HG03159 (cell line): ENCODE measurements at regions not wholly inside any gene's neighbourhood (a gene's known extent, or its start where the extent isn't known, plus 50 kb on each side); places are given as distances from the start of the nearest gene placed in this dataset.
"Not testable (repeated sequence)": the region's sequence is repeated elsewhere in the genome, so short reads cannot be mapped to it uniquely, and the experiment has no call there.

ENCODE experiments used
- ATAC-seq: cut with Tn5 transposase; IDR thresholded peaks from one replicate; pipeline ENCODE4 v1.9.1; 2021; ENCODE audit warnings: mild to moderate bottlenecking, moderate library complexity; ENCODE audit not compliant: unreplicated experiment

DNA sequence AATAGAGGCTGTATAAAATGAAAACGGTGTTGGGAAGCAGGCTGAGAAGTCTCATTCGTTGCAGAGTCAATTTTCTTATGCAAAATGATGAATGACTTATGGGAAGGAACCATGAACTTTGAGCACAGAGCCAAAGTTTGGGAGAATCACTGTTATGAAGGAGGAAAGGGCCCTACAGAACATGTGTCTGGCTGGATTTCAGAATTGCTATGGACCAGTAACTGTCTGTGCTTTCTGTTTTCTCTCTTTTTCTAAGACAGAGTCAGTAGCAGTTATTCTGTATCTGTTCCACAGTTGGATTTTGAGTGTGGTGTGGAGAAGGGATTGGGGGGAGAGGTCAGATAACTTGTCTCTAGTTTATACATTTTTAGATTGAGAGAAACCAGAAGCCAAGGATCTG, 265.0 kb upstream of the HS3ST1 start:
- no peak for ATAC-seq

- no peak for ATAC-seq
Observed at GRCh38 chr4:11691236-11691635, 262.5 kb upstream of the HS3ST1 start.

GRCh38 chr4:11687727-11688126, 259.0 kb upstream of the HS3ST1 start:
- no peak for ATAC-seq

DNA sequence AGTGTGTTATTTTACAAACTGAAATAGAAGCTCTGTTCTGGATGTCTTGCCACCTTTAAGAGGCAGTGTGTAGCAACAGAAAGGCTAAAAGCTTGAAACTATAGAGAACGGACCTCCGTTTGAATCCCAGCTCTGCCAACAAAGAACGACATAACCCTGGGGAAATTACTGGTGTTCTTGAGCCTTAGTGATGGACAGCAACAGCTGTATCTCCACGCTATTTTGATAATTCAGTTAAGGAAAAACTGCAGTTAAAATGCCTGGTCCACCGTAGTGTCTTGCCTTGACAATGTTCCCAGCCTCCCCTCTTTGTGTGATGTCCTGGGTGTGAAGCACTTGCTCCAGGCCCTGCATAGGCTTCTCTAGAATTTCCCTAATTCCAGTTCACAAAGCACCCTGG, 256.8 kb upstream of the HS3ST1 start:
- ATAC-seq, result no peak

- ATAC-seq, result no peak
Observed at GRCh38 chr4:11675051-11675800, 246.5 kb upstream of the HS3ST1 start.

- no peak for ATAC-seq
Observed at GRCh38 chr4:11670304-11670703, 241.6 kb upstream of the HS3ST1 start.

DNA sequence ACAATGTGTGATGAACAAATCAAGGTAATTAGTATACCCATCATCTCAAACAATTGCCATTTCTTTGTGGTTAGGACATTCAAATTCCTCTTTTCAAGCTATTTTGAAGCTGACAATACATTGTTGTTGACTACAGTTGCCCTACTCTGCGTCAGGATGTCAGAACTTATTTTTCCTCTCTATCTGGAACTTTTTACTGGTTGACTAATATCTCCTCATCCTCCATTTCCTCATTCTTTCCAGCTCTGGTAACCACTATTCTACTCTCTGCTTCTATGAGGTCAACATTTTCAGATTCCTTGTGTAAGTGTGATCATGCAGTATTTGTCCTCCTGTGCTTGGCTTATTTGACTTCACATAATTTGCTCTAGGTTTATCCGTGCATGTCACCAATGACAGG, 240.5 kb upstream of the HS3ST1 start:
- ATAC-seq, result no peak

DNA sequence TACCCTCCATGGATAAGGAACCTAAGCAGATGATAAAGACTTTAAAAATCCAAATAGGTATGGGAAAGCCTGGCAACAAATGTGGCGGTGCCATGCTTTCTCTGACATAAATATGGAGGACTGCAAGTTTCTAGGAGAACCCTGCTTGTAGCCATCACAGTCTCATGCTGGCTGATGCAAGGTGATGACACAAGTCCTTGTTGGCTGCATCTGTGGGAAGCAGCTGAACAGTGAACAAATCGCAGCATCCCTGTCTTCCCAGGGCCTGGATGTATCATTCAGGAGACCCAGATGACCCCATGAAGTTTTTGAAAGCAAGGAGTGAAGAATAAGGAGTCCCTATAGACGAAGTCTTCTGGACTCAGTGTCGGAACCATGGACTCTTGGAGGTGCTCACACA, 234.4 kb upstream of the HS3ST1 start:
- ATAC-seq, result no peak

DNA sequence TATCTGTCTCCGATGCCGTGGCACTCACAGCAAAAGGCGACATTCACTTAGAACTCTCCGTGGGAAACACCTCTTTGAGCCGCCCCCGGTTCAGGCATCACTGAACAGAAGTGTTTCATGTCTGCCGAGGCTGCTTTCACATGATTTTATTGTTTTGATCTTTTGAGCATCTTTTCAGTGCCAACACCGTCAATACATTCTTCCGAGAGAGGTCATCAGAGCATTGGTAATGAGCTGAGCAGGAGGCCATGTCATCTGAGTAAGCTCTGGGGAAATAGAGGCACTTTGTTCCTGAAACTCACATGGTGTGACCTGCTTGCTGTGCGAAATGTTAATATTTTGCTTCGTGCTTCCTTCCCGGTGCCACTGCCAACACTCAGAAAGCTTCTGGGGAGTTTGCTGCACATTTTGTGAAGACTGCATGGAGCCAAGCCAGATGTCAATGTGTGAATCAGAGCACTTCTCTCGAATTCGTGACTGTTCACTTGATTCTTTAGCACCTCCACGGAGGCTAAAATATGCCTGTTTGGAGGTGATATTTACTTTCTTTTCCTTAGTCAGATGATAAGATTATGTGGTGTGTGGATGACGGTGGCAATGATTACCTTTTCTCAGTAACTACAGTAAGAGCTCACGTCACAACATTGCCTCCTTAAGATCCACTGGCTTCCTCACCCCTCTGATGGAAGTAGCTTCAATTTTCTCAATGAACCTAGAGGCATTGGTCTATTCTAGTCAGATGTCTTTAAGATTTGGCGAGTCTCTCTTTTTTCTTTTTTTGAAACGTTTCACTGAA, 222.3 kb upstream of the HS3ST1 start:
- no peak for ATAC-seq

- ATAC-seq, result no peak
Observed at GRCh38 chr4:11647433-11647832, 218.7 kb upstream of the HS3ST1 start.

DNA sequence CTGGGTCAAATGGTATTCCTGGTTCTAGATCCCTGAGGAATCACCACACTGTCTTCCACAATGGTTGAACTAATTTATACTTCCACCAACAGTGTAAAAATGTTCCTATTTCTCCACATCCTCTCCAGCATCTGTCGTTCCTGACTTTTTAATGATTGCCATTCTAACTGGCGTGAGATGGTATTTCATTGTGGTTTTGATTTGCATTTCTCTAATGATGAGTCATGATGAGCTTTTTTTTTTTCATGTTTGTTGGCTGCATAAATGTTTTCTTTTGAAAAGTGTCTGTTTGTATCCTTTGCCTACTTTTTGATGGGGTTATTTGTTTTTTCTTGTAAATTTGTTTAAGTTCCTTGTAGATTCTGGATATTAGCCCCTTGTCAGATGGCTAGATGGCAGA, 214.4 kb upstream of the HS3ST1 start:
- ATAC-seq, result not testable (repeated sequence)

DNA sequence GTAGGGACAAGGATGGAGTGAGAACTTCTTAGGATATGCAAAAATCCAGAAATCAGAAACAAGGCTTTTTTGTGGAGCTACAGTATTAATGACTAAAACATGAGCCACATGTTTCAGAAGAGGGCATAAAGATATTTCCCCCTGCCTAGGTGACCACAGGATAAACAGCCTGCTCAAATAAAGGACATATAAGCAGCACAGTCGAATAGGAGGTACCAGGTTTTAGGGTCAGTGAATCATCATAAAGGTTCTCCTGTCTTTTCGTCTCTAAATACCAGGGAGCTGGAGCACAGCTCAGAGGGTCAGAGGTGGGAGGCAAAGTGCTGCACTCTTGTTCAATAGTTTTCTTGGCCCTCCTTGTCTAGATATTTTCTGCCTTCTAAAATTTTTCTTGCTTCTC, 211.9 kb upstream of the HS3ST1 start:
- no peak for ATAC-seq

DNA sequence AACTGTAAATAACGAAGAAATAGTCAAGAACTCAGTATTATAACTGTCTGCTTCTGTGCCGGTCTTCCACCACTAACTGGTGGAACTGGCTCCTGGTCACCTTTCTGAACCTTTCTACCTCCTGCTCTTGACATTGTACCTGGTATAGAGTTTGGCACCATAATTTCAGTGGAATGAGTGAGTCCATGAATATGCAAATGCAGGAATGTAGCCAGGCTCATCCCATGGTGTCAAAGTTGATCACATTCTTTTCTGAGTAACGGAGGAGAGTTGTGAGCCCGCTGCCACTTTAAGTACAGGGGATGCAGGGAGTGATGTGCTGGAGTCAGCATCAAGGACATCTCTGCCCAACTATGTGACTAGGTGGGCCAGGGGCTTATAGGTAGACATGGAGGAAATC, 207.9 kb upstream of the HS3ST1 start:
- no peak for ATAC-seq

DNA sequence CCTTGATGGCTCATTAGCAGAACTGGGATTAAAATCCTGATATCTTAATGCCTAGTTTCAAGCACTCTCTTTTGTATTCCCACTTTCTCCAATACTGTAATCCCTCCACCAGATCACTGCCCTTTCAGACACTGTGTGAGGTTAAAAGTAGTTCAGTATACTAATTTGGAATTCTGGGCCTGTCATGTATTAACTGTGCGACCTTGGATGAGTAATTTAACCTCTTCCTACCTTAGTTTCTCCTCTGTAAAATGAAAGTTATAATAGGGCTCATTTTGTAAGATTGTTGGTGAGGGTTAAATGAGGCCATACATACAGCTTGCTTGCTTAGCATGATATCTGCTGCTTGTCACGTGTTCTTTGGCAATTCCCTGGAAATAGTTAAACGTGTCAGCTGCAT, 207.3 kb upstream of the HS3ST1 start:
- no peak for ATAC-seq

DNA sequence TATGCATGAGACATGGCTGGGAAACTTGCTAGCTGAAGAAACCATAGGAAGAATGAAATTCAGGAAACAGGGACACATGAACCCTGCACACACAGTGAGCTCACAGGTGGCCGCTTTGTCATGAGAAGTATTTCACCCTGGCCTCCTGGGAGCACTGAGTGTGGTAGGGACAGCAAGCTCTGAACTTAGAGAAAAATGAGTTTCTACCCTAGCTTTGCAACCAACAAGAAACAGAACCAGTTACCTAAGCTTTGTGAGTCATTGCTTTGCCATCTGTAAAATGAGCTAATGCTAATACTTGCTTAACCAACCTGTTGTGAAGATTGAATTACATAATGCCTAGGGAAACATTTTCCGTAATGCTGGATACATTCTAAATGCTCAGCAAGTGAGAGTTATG, 206.6 kb upstream of the HS3ST1 start:
- ATAC-seq, result no peak

GRCh38 chr4:11634283-11634682, 205.6 kb upstream of the HS3ST1 start:
- ATAC-seq, result no peak

DNA sequence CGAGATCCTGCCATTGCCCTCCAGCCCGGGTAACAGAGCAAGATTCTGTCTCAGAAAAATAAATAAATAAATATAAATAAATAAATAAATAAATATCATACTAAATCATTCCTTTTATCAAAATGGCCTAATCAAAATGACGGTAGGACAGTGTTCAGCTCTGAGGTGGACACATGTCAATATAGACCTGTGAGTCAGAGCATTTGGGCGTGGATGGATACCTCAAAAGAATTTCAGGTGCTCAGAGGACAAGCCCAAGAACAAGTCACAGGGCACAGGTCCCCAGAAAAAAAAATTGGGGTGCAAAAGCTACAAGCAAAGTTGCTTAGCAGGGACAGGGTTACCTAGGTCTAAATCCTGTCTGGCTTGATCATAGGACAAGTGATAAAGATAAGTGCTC, 204.7 kb upstream of the HS3ST1 start:
- ATAC-seq, result no peak

- no peak for ATAC-seq
Observed at GRCh38 chr4:11632483-11632882, 203.8 kb upstream of the HS3ST1 start.

DNA sequence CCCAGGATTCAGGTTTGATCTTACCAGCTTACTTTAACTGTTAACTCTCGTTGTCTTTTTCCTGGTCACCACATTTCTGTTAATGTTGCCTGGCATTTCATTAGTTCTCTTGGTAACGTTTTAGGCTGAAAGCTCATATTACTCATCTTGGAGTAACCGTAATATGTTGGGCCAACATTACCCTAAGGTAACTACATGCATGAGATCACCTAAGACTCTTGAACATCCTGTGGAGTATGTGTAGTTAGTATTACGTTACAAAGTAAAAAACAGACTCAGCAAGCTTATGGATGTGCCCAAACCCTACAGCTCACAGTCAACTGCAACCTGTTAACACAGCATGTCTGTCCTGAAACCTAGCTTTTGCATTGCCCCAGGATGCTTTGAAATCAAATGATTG, 203.3 kb upstream of the HS3ST1 start:
- ATAC-seq, result no peak

DNA sequence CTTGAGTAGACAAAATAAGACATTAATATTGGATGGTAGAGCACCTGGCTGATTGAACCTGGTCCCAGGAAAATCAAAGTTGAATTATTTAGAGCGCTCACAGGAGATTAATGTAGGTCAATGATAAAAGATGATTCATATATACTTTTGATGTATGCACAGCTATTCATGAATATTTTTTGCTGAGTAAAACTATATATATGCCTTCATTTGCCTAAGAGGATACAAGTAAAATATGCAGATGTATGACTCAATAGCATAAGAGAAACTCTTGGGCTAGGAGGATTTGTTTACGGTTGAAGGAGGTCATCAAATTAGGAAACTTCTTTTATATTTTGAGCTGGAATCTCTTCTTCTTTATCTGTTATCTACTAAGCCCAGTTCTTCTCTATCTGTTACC, 202.7 kb upstream of the HS3ST1 start:
- ATAC-seq, result no peak

DNA sequence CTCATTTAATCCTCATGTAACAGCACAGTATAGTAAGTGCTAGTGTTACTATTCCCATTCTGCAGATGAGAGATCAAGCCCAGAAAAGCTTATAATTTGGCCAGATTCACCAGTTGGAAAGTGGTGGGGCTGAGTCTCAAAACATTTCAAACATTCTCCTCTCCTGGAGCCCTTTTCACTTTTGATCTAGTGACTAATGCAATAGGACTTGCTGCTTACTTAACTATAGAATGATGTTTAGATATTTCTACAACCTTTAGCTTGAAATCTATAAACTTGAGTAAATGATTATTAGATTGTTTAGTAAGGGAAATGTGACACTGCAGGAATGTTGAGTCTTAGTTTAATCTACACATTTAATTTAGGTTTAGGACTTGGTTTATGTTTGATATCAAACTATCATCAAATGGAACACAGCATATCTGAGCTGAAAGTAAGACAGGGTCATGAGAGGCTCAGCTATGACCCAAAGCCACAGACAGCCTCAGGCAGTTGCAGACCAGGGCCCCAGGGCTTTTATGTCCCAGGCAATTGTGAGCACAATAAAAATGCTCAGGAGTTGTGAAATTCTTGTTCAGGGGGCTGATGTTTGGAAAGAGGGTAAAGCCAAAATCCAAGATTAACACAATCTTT, 199.5 kb upstream of the HS3ST1 start:
- no peak for ATAC-seq

GRCh38 chr4:11626066-11626465, 197.4 kb upstream of the HS3ST1 start:
- no peak for ATAC-seq
